Fibroblast of lung (primary cell): ENCODE measurements at regions not wholly inside any gene's neighbourhood (a gene's known extent, or its start where the extent isn't known, plus 50 kb on each side); places are given as distances from the start of the nearest gene placed in this dataset.

ENCODE experiments used
- DNase-seq, 2 donors: peaks; one replicate each; pipeline versions ENCODE4 v3.0.0 to v3.0.0-alpha.2; 2010; ENCODE audit warnings: low read depth in 2 of 2
- H2AFZ ChIP-seq: 2 replicates; pipeline ENCODE4 v1.5.1; 2012; ENCODE audit warnings: low read length, control low read depth, inconsistent platforms
- H3K27ac ChIP-seq: 2 replicates; pipeline ENCODE4 v1.5.1; 2011; ENCODE audit warnings: low read length, control low read depth; ENCODE audit not compliant: insufficient read depth
- H3K27me3 ChIP-seq: 2 replicates; pipeline ENCODE4 v1.5.1; 2011; ENCODE audit warnings: mild to moderate bottlenecking, low read length; ENCODE audit not compliant: control insufficient read depth, insufficient read depth
- H3K36me3 ChIP-seq: 2 replicates; pipeline ENCODE4 v1.5.1; 2011; ENCODE audit warnings: low read length; ENCODE audit not compliant: control insufficient read depth, insufficient read depth
- H3K4me1 ChIP-seq: 2 replicates; pipeline ENCODE4 v1.5.1; 2011; ENCODE audit warnings: low read length; ENCODE audit not compliant: control insufficient read depth, insufficient read depth; ENCODE audit errors: extremely low read depth
- H3K4me2 ChIP-seq: 2 replicates; pipeline ENCODE4 v1.5.1; 2011; ENCODE audit warnings: low read length, control low read depth; ENCODE audit not compliant: insufficient read depth; ENCODE audit errors: extremely low read depth
- H3K4me3 ChIP-seq, 4 experiments: fragments of 200-600 bp in 1 of 4; sonication (generic) in 1 of 4; replicated peaks in 1 of 4; 2 replicates each; pipeline ENCODE4 v1.5.1; 2011 to 2016; ENCODE audit warnings: low read length in 4 of 4, low read depth in 3 of 4, mild to moderate bottlenecking in 3 of 4, control low read depth in 2 of 4, inconsistent platforms in 1 of 4, mixed read lengths in 1 of 4; ENCODE audit not compliant: insufficient read depth in 1 of 4; ENCODE audit errors: control extremely low read depth in 1 of 4
- H3K79me2 ChIP-seq: 2 replicates; pipeline ENCODE4 v1.5.1; 2012; ENCODE audit warnings: mild to moderate bottlenecking, low read length, inconsistent platforms; ENCODE audit not compliant: control insufficient read depth, insufficient read depth
- H3K9ac ChIP-seq: 2 replicates; pipeline ENCODE4 v1.5.1; 2011; ENCODE audit warnings: mild to moderate bottlenecking, low read length, control low read depth; ENCODE audit not compliant: insufficient read depth
- H3K9me3 ChIP-seq: 2 replicates; pipeline ENCODE4 v1.5.1; 2012; ENCODE audit warnings: low read depth, low read length; ENCODE audit not compliant: control insufficient read depth, insufficient read depth
- H4K20me1 ChIP-seq: 2 replicates; pipeline ENCODE4 v1.5.1; 2011; ENCODE audit warnings: low read length; ENCODE audit not compliant: control insufficient read depth, insufficient read depth; ENCODE audit errors: extremely low read depth
- EZH2 ChIP-seq: IDR thresholded peaks from 2 replicates; pipeline ENCODE4 v1.5.1; 2012; ENCODE audit warnings: low read length, control low read depth, mild to moderate bottlenecking; ENCODE audit errors: missing control alignments
- TF ChIP-seq, protein P1 (sequence below), 2 donors: IDR thresholded peaks in 1 of 2; conservative IDR thresholded peaks in 1 of 2; 1 replicate in 1 of 2; 2 replicates in 1 of 2; pipeline ENCODE4 v1.5.1; 2011 to 2012; ENCODE audit warnings: low read length in 2 of 2, control low read depth in 1 of 2, inconsistent platforms in 1 of 2, low read depth in 1 of 2, mild to moderate bottlenecking in 1 of 2

DNA sequence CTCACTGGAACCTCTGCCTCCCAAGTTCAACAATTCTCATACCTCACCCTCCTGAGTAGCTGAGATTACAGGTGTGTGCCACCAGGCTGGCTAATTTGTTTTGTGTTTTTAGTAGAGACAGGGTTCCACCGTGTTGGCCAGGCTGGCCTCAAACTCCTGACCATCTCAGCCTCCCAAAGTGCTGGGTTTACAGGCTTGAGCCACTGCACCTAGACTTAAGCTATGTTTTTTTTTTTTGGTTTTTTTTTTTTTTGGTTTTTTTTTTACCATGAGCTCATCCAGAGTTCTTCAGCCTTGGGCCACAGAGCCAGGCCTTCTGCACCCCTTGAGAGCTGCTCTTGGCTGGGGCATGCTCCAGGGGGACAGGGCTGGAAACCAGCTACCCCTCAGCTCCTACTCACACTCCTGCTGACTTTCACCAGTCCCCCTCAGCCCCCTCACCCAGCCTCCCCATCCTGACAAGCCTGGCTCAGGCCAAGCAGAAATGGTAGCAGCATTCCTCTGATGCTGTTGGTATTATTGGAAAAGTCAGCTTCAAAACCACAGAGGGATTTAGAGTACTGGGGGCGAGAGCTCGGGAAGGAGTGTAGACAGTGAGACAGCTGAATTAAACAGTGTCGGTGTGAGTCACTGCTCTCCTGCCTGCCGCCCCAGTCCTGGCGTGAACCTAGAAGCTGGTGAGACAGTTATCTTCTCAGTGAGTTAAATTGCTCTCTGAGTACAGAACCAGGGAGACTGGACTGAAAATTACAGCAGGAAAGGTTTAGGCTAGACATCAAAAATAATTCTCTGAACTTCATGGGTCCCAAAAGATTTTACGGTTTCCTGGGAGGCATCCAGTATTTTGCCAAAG is 63.7 kb downstream of the NAV1 start:
- DNase-seq = peak; percentile 81 to 99
- H3K4me1 ChIP-seq = peaks cover 20% of the 10 kb centered on the region
- peak overlapping the region; percentile 27 for H3K4me2 ChIP-seq
- no peaks in the 10 kb centered on the region for H4K20me1 ChIP-seq
- no peak overlapping the region for H3K4me3 ChIP-seq
- H3K9ac ChIP-seq = no peak overlapping the region
- no peak overlapping the region for H2AFZ ChIP-seq
- peak overlapping the region; percentile 26 for H3K27ac ChIP-seq
- TF ChIP-seq, protein P1, sequence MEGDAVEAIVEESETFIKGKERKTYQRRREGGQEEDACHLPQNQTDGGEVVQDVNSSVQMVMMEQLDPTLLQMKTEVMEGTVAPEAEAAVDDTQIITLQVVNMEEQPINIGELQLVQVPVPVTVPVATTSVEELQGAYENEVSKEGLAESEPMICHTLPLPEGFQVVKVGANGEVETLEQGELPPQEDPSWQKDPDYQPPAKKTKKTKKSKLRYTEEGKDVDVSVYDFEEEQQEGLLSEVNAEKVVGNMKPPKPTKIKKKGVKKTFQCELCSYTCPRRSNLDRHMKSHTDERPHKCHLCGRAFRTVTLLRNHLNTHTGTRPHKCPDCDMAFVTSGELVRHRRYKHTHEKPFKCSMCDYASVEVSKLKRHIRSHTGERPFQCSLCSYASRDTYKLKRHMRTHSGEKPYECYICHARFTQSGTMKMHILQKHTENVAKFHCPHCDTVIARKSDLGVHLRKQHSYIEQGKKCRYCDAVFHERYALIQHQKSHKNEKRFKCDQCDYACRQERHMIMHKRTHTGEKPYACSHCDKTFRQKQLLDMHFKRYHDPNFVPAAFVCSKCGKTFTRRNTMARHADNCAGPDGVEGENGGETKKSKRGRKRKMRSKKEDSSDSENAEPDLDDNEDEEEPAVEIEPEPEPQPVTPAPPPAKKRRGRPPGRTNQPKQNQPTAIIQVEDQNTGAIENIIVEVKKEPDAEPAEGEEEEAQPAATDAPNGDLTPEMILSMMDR (conservative IDR thresholded peaks at IDR 0.05 in 1 of 2, IDR thresholded peaks at IDR 0.05 in 1 of 2; ENCODE audit: low read depth in 1 of 2, low read length in 2 of 2) = no peak
- no peak for TF ChIP-seq EZH2
- peaks cover under 1% of the 10 kb centered on the region for H3K36me3 ChIP-seq
- H3K79me2 ChIP-seq = peaks cover 4% of the 10 kb centered on the region
- H3K27me3 ChIP-seq = no peaks in the 10 kb centered on the region
- H3K9me3 ChIP-seq = no peaks in the 10 kb centered on the region

DNA sequence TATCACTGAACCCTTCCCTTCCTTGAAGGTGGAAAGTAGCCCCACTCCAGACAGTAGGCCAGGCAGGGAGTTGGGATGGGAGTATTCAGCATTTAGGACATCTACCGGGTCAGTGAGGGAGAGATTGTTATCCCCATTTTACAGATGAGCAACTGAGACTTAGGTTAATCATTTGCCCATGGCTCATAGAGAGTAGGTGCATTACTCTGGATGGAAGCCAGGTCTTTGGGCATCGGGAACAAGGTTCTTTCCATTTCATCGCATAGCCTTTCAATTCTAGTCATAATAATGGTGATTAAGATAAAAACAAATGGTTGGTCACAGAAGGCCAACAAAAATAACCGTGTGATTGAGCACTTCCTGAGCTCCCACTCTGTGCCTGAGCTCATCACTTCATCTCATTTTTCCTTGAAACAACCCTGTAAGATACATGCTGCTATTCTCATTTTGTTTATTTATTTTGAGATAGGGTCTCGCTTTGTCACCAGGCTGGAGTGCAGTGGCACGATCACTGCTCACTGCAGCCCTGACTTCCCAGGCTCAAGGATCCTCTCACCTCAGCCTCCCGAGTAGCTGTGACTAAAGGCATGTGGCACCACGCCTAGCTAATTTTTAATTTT is 64.8 kb downstream of the NAV1 start:
- Histone ChIP-seq H4K20me1 (no peaks in the 10 kb centered on the region), H3K79me2 (peaks cover 4% of the 10 kb centered on the region), H3K27ac (peak overlapping the region; percentile 25), H3K4me2 (peak overlapping the region; percentile 7), H3K4me3 (no peak overlapping the region), H3K9ac (no peak overlapping the region), H3K27me3 (no peaks in the 10 kb centered on the region), H3K4me1 (peaks cover 25% of the 10 kb centered on the region), H3K36me3 (no peaks in the 10 kb centered on the region), H2AFZ (no peak overlapping the region), H3K9me3 (no peaks in the 10 kb centered on the region)
- DNase-seq = peak in 1 of 2 donors; percentile 93
- TF ChIP-seq, protein P1 (conservative IDR thresholded peaks at IDR 0.05 in 1 of 2, IDR thresholded peaks at IDR 0.05 in 1 of 2; ENCODE audit: low read depth in 1 of 2, low read length in 2 of 2) = no peak
- TF ChIP-seq EZH2 = no peak

DNA sequence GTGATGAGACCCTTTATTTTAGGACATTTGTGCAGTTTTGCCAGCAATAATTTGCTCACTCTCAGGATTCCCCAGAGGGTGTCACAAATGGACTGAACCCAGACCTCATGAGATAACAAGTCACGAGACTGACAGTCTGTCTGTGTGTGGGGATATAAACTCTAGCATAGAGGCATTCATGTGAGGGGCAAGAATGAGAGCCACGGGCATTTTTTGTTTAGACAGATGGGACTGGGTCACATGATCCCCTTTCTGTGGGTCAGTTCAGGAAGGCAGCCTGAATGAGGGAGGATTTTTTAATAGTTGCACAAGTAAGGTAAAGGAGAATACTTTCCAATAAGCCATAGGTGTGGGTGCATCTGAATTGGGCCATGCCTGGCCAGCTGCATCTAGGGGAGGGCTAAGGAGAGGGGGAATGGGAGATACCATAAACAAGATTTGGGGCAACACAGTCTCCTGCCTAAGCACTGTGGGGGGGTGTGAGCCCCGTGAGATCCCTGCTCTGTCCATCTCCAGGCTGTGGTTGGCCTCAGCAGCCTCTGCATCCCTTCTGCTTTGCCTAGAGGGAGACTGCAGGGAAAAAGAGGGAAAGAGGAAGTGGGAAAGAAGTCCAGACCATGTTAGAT is 66.6 kb downstream of the NAV1 start:
- no peaks in the 10 kb centered on the region for H4K20me1 ChIP-seq
- no peak overlapping the region for H3K9ac ChIP-seq
- H3K36me3 ChIP-seq = no peaks in the 10 kb centered on the region
- no peak overlapping the region for H3K4me2 ChIP-seq
- H3K27ac ChIP-seq = no peak overlapping the region
- no peak for DNase-seq
- H2AFZ ChIP-seq = no peak overlapping the region
- no peak overlapping the region for H3K4me3 ChIP-seq
- peaks cover 29% of the 10 kb centered on the region for H3K4me1 ChIP-seq
- H3K9me3 ChIP-seq = no peaks in the 10 kb centered on the region
- H3K27me3 ChIP-seq = no peaks in the 10 kb centered on the region
- no peak for TF ChIP-seq EZH2
- TF ChIP-seq, protein P1 (conservative IDR thresholded peaks at IDR 0.05 in 1 of 2, IDR thresholded peaks at IDR 0.05 in 1 of 2; ENCODE audit: low read depth in 1 of 2, low read length in 2 of 2) = no peak
- H3K79me2 ChIP-seq = peaks cover 2% of the 10 kb centered on the region
